Endothelial cell of umbilical vein (primary cell): ENCODE measurements at regions not wholly inside any gene's neighbourhood (a gene's known extent, or its start where the extent isn't known, plus 50 kb on each side); places are given as distances from the start of the nearest gene placed in this dataset.

Experiments
- BruUV-seq: library from RNA; stranded (reverse); fragments of 400-500 nt; replicated peaks from 2 replicates; lab custom pipeline; 2021; lab: Mats Ljungman, UMichigan
- CTCF ChIA-PET: fragments of 300-600, 350-600 bp; sonication (Branson Sonifier 250); formaldehyde crosslinking; loops from one replicate; lab custom pipeline; 2021; ENCODE audit warnings: antibody characterized with exemption, inconsistent platforms; lab: Charles Lee
- POLR2A ChIA-PET: fragments of 300-600, 350-600 bp; sonication (Branson Sonifier 250); formaldehyde crosslinking; loops from one replicate; lab custom pipeline; 2021; ENCODE audit warnings: antibody characterized with exemption, inconsistent platforms; lab: Charles Lee
- DNase-seq: peaks from one replicate; pipeline ENCODE4 v3.0.0-alpha.2; 2011; ENCODE audit warnings: low read depth, low spot score
- FAIRE-seq: peaks from 2 replicates; lab custom pipeline; 2011; peaks lifted over from hg19 to GRCh38; lab: Jason Lieb, UNC
- H2AFZ ChIP-seq: 2 replicates; pipeline ENCODE4 v1.6.0; 2012; ENCODE audit warnings: low read depth, low read length, control low read depth, inconsistent platforms
- H3K27ac ChIP-seq: 2 replicates; pipeline ENCODE4 v1.5.1; 2011; ENCODE audit warnings: low read depth, mild to moderate bottlenecking, control low read depth, low read length, moderate library complexity; ENCODE audit not compliant: insufficient read depth
- H3K27me3 ChIP-seq, 2 experiments: 2 replicates each; pipeline versions ENCODE4 v1.6.0 to v1.6.1; 2011; ENCODE audit warnings: low read length in 2 of 2, mixed read lengths in 1 of 2; ENCODE audit not compliant: control insufficient read depth in 2 of 2, insufficient read depth in 2 of 2
- H3K36me3 ChIP-seq, 2 experiments: 2 replicates in 1 of 2; 3 replicates in 1 of 2; pipeline ENCODE4 v1.5.1; 2011; ENCODE audit warnings: low read length in 2 of 2, mild to moderate bottlenecking in 1 of 2, moderate library complexity in 1 of 2; ENCODE audit not compliant: control insufficient read depth in 2 of 2, insufficient read depth in 2 of 2; ENCODE audit errors: extremely low read depth in 1 of 2
- H3K4me1 ChIP-seq: 3 replicates; pipeline ENCODE4 v1.5.1; 2011; ENCODE audit warnings: mild to moderate bottlenecking, low read length; ENCODE audit not compliant: control insufficient read depth, insufficient read depth; ENCODE audit errors: extremely low read depth
- H3K4me2 ChIP-seq: 2 replicates; pipeline ENCODE4 v1.6.1; 2011; ENCODE audit warnings: low read length, control low read depth, mixed read lengths; ENCODE audit not compliant: insufficient read depth
- H3K4me3 ChIP-seq, 3 experiments: fragments of 200-600 bp in 1 of 3; sonication (generic), shearing (Covaris generic) in 1 of 3; replicated peaks in 1 of 3; 2 replicates each; pipeline ENCODE4 v1.5.1; 2011 to 2016; ENCODE audit warnings: control low read depth in 3 of 3, low read length in 3 of 3, mild to moderate bottlenecking in 2 of 3, inconsistent platforms in 1 of 3, low read depth in 1 of 3, moderate library complexity in 1 of 3; ENCODE audit not compliant: insufficient read depth in 1 of 3
- H3K79me2 ChIP-seq: 2 replicates; pipeline ENCODE4 v1.6.0; 2012; ENCODE audit warnings: low read length, inconsistent platforms; ENCODE audit not compliant: control insufficient read depth, insufficient read depth
- H3K9ac ChIP-seq: replicated peaks from 2 replicates; pipeline ENCODE3; 2011; ENCODE audit warnings: low read length, control low read depth; ENCODE audit not compliant: insufficient read depth; ENCODE audit errors: extremely low read depth
- H3K9me1 ChIP-seq: replicated peaks from 3 replicates; pipeline ENCODE4 v1.6.0; 2011; ENCODE audit warnings: mild to moderate bottlenecking, low read length; ENCODE audit not compliant: control insufficient read depth, insufficient read depth; ENCODE audit errors: extremely low read depth
- H3K9me3 ChIP-seq: replicated peaks from 2 replicates; pipeline ENCODE4 v1.5.1; 2012; ENCODE audit warnings: low read length, inconsistent platforms; ENCODE audit not compliant: control insufficient read depth, insufficient read depth
- H4K20me1 ChIP-seq: replicated peaks from 2 replicates; pipeline ENCODE3; 2011; ENCODE audit warnings: mild to moderate bottlenecking, low read length; ENCODE audit not compliant: control insufficient read depth, insufficient read depth; ENCODE audit errors: extremely low read depth
- EZH2 ChIP-seq: IDR thresholded peaks from 2 replicates; pipeline ENCODE4 v1.6.1; 2012; ENCODE audit warnings: borderline replicate concordance, low read depth, mild to moderate bottlenecking, moderate library complexity, low read length, inconsistent platforms; ENCODE audit not compliant: severe bottlenecking
- FOS ChIP-seq: IDR thresholded peaks from 2 replicates; pipeline ENCODE4 v1.6.1; 2011; ENCODE audit warnings: mild to moderate bottlenecking, low read length, moderate library complexity, borderline replicate concordance; ENCODE audit not compliant: insufficient read depth
- GATA2 ChIP-seq: IDR thresholded peaks from 2 replicates; pipeline ENCODE4 v1.7.0; 2011; ENCODE audit warnings: low read depth, mild to moderate bottlenecking, moderate library complexity, mixed read lengths, low read length; ENCODE audit not compliant: insufficient read length, insufficient read depth
- JUN ChIP-seq: IDR thresholded peaks from 2 replicates; pipeline ENCODE4 v1.6.1; 2011; ENCODE audit warnings: borderline replicate concordance, low read depth; ENCODE audit not compliant: insufficient read length, insufficient read depth
- MYC ChIP-seq: IDR thresholded peaks from one replicate; pipeline ENCODE4 v1.6.1; 2011; ENCODE audit warnings: mild to moderate bottlenecking, low read depth, low read length
- POLR2A ChIP-seq: IDR thresholded peaks from 2 replicates; pipeline ENCODE4 v1.6.1; 2012; ENCODE audit warnings: low read depth, mild to moderate bottlenecking, control low read depth, low read length
- POLR2AphosphoS5 ChIP-seq: IDR thresholded peaks from 2 replicates; pipeline ENCODE4 v1.6.1; 2012; ENCODE audit warnings: low read depth, mild to moderate bottlenecking, control low read depth, low read length, moderate library complexity; ENCODE audit not compliant: insufficient read depth
- dilution Hi-C: fragments of 300-500 bp; cut with MboI; formaldehyde crosslinking; loops from one replicate; pipeline ENCODE4 v1.15.0; 2019; ENCODE audit warnings: low sequenced_read_pairs; ENCODE audit not compliant: extremely low pct_ligation_motif_present
- intact Hi-C: fragments of 100-400 bp; cut with micrococcal nuclease; formaldehyde crosslinking; loops from one replicate; pipeline ENCODE4 v1.10.0; 2022
- TF ChIP-seq, protein P1 (sequence below): IDR thresholded peaks from 2 replicates; pipeline ENCODE4 v1.6.1; 2011; ENCODE audit not compliant: insufficient read depth, insufficient read length
- TF ChIP-seq, protein P2 (sequence below), 2 donors: IDR thresholded peaks; 1 replicate in 1 of 2; 2 replicates in 1 of 2; pipeline ENCODE4 v1.5.1; 2011; ENCODE audit warnings: low read length in 2 of 2, mild to moderate bottlenecking in 2 of 2, moderate library complexity in 2 of 2, control low read depth in 1 of 2, inconsistent platforms in 1 of 2, low read depth in 1 of 2; ENCODE audit not compliant: insufficient read depth in 1 of 2; ENCODE audit errors: extremely low read depth in 1 of 2

DNA sequence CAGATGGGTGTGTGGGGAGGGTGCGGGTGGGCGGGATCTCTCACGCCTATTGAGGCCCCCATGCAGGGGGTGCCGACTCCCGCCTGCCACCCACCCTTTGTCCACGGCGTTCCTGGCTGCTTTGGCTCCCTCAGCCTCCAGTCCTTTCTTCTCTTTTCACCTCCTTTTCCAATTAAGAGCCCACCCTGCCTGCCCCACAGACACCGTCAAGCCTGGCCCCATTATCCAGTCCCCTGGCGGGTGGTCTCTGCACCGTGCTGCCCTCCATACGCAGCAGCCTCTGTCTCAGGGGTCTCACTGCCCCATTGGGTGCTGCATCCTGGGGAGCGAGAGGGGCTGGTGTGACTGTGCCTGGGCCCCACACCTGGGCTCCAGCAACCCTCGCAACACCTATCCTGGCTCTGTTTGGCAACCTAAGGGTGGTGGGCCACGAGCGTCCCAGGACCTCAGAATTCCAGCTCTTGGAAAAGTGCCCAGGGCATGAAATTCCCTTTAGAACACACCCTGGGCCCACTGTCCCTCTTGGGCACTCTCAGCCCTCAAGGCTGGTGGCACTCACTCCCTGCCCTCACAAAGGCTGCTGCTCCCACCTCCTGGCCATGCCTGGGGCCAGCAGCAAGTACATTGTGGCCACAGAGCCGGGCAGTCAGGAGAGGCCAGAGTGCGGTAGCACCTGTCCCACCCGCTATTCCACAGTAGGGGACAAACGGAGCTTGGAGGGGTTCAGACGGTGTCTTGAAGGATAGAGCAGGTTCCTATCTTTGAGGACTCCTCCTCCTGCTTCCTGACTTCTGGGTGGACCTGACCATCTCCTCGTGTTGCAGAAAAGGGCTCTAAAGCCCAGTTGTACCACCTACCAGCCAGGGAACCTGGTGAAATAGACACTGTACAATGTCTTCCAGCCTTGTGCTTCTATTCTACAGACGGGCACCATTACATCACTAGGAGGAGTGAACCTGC lies 114.1 kb downstream of the KIF26A start:
- Histone ChIP-seq H4K20me1 (no peaks in the 10 kb centered on the region), H3K9me1 (no peaks in the 10 kb centered on the region), H3K27me3 (no peaks in the 10 kb centered on the region), H2AFZ (no peak overlapping the region), H3K9ac (no peak overlapping the region), H3K4me2 (no peak overlapping the region), H3K27ac (no peak overlapping the region), H3K79me2 (no peaks in the 10 kb centered on the region), H3K4me3 (no peak overlapping the region), H3K4me1 (no peaks in the 10 kb centered on the region), H3K36me3 (no peaks in the 10 kb centered on the region), H3K9me3 (no peaks in the 10 kb centered on the region)
- dilution Hi-C loops (no loop called here), intact Hi-C loops (no loop called here)
- ChIA-PET POLR2A (no interaction called here), CTCF (no interaction called here)
- TF ChIP-seq, protein P1, sequence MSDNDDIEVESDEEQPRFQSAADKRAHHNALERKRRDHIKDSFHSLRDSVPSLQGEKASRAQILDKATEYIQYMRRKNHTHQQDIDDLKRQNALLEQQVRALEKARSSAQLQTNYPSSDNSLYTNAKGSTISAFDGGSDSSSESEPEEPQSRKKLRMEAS = no peak
- TF ChIP-seq GATA2 (no peak), POLR2A (no peak), FOS (no peak), EZH2 (no peak), MYC (no peak), POLR2AphosphoS5 (no peak), JUN (no peak)
- TF ChIP-seq, protein P2, sequence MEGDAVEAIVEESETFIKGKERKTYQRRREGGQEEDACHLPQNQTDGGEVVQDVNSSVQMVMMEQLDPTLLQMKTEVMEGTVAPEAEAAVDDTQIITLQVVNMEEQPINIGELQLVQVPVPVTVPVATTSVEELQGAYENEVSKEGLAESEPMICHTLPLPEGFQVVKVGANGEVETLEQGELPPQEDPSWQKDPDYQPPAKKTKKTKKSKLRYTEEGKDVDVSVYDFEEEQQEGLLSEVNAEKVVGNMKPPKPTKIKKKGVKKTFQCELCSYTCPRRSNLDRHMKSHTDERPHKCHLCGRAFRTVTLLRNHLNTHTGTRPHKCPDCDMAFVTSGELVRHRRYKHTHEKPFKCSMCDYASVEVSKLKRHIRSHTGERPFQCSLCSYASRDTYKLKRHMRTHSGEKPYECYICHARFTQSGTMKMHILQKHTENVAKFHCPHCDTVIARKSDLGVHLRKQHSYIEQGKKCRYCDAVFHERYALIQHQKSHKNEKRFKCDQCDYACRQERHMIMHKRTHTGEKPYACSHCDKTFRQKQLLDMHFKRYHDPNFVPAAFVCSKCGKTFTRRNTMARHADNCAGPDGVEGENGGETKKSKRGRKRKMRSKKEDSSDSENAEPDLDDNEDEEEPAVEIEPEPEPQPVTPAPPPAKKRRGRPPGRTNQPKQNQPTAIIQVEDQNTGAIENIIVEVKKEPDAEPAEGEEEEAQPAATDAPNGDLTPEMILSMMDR (IDR thresholded peaks at IDR 0.05; ENCODE audit: extremely low read depth in 1 of 2, insufficient read depth in 1 of 2, low read depth in 1 of 2, low read length in 2 of 2) = no peak
- DNase-seq = no peak
- no TSS peak for BruUV-seq
- FAIRE-seq = no peak
